Peyer's patch (tissue), 4 donors: ENCODE measurements at regions not wholly inside any gene's neighbourhood (a gene's known extent, or its start where the extent isn't known, plus 50 kb on each side); places are given as distances from the start of the nearest gene placed in this dataset.

Experiments
- DNase-seq, 3 donors: peaks; one replicate each; pipeline ENCODE4 v3.0.0-alpha.2; 2017 to 2019
- H3K27ac ChIP-seq, 4 donors: fragments of 200-600 bp; sonication (generic); one replicate each; pipeline ENCODE4 v1.5.1; 2016 to 2019
- H3K27me3 ChIP-seq, 2 donors: fragments of 200-600 bp; sonication (generic); one replicate each; pipeline ENCODE4 v1.5.1; 2019
- H3K36me3 ChIP-seq, 3 donors: fragments of 200-600 bp; sonication (generic); one replicate each; pipeline ENCODE4 v1.5.1; 2016 to 2019
- H3K4me1 ChIP-seq, 4 donors: fragments of 200-600 bp; sonication (generic); one replicate each; pipeline ENCODE4 v1.5.1; 2016 to 2019
- H3K4me3 ChIP-seq, 4 donors: fragments of 200-600 bp; sonication (generic); 1 replicate in 3 of 4; 2 replicates in 1 of 4; pipeline ENCODE4 v1.5.1; 2016 to 2019; ENCODE audit warnings: mild to moderate bottlenecking in 1 of 4
- H3K9me3 ChIP-seq, 4 donors: fragments of 200-600 bp; sonication (generic); one replicate each; pipeline ENCODE4 v1.5.1; 2016 to 2019; ENCODE audit warnings: mild to moderate bottlenecking in 1 of 4
- POLR2A ChIP-seq, 2 donors: fragments of 450-650 bp; IDR thresholded peaks; one replicate each; pipeline ENCODE4 v1.5.1; 2017; ENCODE audit warnings: antibody characterized with exemption in 2 of 2, mild to moderate bottlenecking in 2 of 2, moderate library complexity in 2 of 2
- TF ChIP-seq, protein P1 (sequence below), 6 experiments: fragments of 450-650 bp in 4 of 6; fragments of 200-600 bp in 2 of 6; sonication (generic) in 1 of 6; IDR thresholded peaks; one replicate each; pipeline ENCODE4 v1.5.1; 2017 to 2019; ENCODE audit warnings: antibody characterized with exemption in 6 of 6, mild to moderate bottlenecking in 3 of 6, moderate library complexity in 1 of 6

DNA sequence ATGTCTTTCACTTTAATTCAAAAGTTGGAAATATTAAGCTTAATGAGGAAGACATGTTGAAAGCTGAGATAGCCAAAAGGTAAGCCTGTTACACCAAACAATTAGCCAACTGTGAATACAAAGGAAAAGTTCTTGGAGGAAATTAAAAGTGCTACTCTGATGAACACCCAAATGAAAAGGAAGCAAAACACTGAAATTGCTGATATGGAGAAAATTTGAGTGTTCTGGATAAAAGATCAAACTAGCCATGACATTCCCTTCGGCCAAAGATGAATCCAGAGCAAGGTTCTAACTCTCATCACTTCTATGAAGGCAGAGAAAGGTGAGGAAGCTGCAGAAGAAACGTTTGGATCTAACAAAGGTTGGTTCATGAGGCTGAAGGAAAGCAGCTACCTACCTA is 280.8 kb upstream of the BCHE start:
- Histone ChIP-seq H3K36me3 (no peaks in the 10 kb centered on the region), H3K27ac (no peak overlapping the region), H3K27me3 (no peaks in the 10 kb centered on the region), H3K4me1 (no peaks in the 10 kb centered on the region), H3K9me3 (no peaks in the 10 kb centered on the region), H3K4me3 (no peak overlapping the region)
- no peak for TF ChIP-seq POLR2A (IDR thresholded peaks at IDR 0.05)
- TF ChIP-seq, protein P1, sequence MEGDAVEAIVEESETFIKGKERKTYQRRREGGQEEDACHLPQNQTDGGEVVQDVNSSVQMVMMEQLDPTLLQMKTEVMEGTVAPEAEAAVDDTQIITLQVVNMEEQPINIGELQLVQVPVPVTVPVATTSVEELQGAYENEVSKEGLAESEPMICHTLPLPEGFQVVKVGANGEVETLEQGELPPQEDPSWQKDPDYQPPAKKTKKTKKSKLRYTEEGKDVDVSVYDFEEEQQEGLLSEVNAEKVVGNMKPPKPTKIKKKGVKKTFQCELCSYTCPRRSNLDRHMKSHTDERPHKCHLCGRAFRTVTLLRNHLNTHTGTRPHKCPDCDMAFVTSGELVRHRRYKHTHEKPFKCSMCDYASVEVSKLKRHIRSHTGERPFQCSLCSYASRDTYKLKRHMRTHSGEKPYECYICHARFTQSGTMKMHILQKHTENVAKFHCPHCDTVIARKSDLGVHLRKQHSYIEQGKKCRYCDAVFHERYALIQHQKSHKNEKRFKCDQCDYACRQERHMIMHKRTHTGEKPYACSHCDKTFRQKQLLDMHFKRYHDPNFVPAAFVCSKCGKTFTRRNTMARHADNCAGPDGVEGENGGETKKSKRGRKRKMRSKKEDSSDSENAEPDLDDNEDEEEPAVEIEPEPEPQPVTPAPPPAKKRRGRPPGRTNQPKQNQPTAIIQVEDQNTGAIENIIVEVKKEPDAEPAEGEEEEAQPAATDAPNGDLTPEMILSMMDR (IDR thresholded peaks at IDR 0.05), result no peak
- DNase-seq, result no peak

DNA sequence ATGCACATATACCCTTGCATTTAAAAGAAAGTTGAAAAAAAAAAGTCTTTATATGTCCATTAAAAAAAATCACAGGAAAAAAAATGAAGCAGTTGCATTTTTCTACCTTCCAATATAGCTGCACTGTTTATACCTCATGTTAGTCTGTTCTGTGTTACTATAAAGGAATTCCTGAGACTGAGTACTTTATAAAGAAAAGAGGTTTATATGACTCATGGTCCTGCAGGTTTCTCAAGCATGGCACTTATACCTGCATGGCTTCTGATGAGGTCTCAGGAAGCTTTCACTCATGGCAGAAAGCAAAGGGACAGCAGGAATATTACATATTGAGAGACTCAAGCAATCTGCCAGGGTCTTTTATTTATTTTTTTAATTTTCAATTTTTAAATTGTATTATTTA is 277.2 kb upstream of the BCHE start:
- Histone ChIP-seq H3K27me3 (no peaks in the 10 kb centered on the region), H3K36me3 (no peaks in the 10 kb centered on the region), H3K27ac (no peak overlapping the region), H3K4me3 (no peak overlapping the region), H3K9me3 (no peaks in the 10 kb centered on the region), H3K4me1 (no peaks in the 10 kb centered on the region)
- DNase-seq, result no peak
- TF ChIP-seq, protein P1 (IDR thresholded peaks at IDR 0.05), result no peak
- no peak for TF ChIP-seq POLR2A (IDR thresholded peaks at IDR 0.05)

DNA sequence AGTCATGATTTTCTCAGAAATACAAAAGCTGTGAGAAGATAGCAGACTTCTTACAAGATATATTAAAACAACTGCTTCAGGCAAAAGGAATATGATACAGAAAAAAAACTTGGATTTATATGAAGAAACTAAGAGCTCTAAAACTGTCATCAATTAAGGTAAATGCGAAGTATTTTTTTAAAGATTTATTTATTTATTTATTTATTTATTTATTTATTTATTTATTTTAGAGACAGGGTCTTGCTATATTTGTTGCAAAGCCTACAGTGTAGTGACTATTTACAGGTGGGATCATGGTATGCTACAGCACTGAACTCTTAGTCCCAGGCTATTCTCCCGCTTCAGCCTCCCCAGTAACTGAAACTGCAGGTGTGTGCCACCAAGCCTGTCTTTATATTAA is 274.3 kb upstream of the BCHE start:
- H3K4me1 ChIP-seq, result no peaks in the 10 kb centered on the region
- TF ChIP-seq POLR2A (IDR thresholded peaks at IDR 0.05), result no peak
- TF ChIP-seq, protein P1 (IDR thresholded peaks at IDR 0.05), result no peak

DNA sequence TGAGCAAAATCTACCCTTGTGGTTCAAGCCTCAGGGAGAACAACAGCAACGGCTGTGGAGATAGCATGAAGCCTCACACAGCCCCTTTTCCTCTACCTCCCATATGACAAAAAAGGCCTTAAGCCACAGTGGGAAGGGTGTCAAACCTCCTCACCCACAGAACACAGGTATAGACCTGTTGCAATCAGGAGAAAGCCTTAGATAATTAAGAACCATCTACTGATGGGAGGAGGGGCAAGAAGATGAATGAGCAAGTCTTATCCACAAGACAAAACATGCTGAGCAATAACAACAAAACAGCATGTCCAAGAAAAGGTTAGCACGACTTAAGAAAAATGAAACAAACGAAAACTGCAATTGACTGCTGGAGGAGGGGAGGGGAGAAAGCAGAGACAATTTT is 272.9 kb upstream of the BCHE start:
- Histone ChIP-seq H3K4me1 (no peaks in the 10 kb centered on the region), H3K4me3 (no peak overlapping the region), H3K36me3 (no peaks in the 10 kb centered on the region), H3K27ac (no peak overlapping the region), H3K9me3 (no peaks in the 10 kb centered on the region), H3K27me3 (no peaks in the 10 kb centered on the region)
- no peak for DNase-seq
- TF ChIP-seq, protein P1 (IDR thresholded peaks at IDR 0.05), result no peak
- no peak for TF ChIP-seq POLR2A (IDR thresholded peaks at IDR 0.05)

More for the DNA sequence above, 274.3 kb upstream of the BCHE start:
- Histone ChIP-seq H3K4me3 (no peak overlapping the region), H3K36me3 (no peaks in the 10 kb centered on the region), H3K27me3 (no peaks in the 10 kb centered on the region), H3K27ac (no peak overlapping the region), H3K9me3 (no peaks in the 10 kb centered on the region)
- no peak for DNase-seq

DNA sequence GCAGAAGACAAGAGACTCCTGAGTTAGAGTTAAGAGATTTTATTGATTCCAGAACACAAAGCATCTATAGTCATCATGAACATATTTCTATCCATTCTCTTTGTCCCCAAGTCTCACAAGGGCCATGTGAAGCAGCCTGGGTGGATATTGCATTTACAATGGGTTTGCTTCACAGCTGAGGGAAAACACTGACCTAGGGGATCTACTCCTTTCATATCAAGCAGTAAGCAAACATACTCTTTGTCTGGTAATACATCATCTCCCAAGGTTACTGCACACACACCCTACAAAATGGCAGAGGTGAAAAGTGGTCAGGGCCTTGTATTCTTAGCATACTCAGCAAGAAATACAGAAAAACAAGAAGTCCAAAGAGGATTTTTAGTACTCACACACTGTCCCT is 267.7 kb upstream of the BCHE start:
- no peaks in the 10 kb centered on the region for H3K4me1 ChIP-seq
- H3K4me3 ChIP-seq, result no peak overlapping the region
- no peaks in the 10 kb centered on the region for H3K9me3 ChIP-seq
- TF ChIP-seq, protein P1 (IDR thresholded peaks at IDR 0.05), result no peak
- no peak for TF ChIP-seq POLR2A (IDR thresholded peaks at IDR 0.05)
- no peak overlapping the region for H3K27ac ChIP-seq
- no peaks in the 10 kb centered on the region for H3K27me3 ChIP-seq
- no peak for DNase-seq
- no peaks in the 10 kb centered on the region for H3K36me3 ChIP-seq

DNA sequence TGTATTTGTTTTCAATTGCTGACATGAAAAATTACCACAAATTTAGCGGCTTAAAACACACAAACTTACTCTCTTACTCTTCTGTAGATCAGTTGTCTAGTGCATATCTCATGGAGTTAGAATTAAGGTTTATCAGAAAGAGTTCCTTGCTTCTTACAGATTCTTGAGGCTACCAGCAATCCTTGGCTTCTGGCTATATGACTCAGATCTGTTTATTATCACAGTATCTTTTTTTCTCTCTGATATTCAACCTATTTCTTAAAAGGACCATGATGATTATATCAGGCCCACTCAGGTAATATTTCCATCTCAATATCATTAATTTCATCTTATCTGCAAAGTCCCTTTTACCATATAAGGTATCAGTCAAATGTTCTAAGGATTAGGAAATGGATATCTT is 263.5 kb upstream of the BCHE start:
- no peaks in the 10 kb centered on the region for H3K9me3 ChIP-seq
- H3K36me3 ChIP-seq, result no peaks in the 10 kb centered on the region
- no peak overlapping the region for H3K4me3 ChIP-seq
- no peaks in the 10 kb centered on the region for H3K27me3 ChIP-seq
- no peaks in the 10 kb centered on the region for H3K4me1 ChIP-seq
- H3K27ac ChIP-seq, result no peak overlapping the region
- no peak for DNase-seq
- TF ChIP-seq POLR2A (IDR thresholded peaks at IDR 0.05), result no peak
- TF ChIP-seq, protein P1 (IDR thresholded peaks at IDR 0.05), result no peak
